ENCODE measurements at regions not wholly inside any gene's neighbourhood (a gene's known extent, or its start where the extent isn't known, plus 50 kb on each side); places are given as distances from the start of the nearest gene placed in this dataset.

GRCh38 chr17:54537656-54538055 lies 363.0 kb upstream of the TOM1L1 start (continued):
- TF ChIP-seq ZNF622 (IDR thresholded peaks at IDR 0.05) (no peak), KAT2A (conservative IDR thresholded peaks at IDR 0.05; ENCODE audit: control insufficient read depth, low read depth, low read length) (no peak), IRF4 (IDR thresholded peaks at IDR 0.05; ENCODE audit: low read depth, low read length) (no peak), CHD1 (IDR thresholded peaks at IDR 0.05; ENCODE audit: low read depth, low read length) (no peak), SIX5 (IDR thresholded peaks at IDR 0.05; ENCODE audit: low read depth, low read length, severe bottlenecking) (no peak), EED (IDR thresholded peaks at IDR 0.05; ENCODE audit: low read depth) (no peak)

- Histone ChIP-seq H3K36me3 (ENCODE audit: control insufficient read depth in 2 of 2, insufficient read depth in 2 of 2, low read length in 1 of 2) (no peaks in the 10 kb centered on the region), H2AFZ (ENCODE audit: control insufficient read depth, low read depth, low read length) (no peak overlapping the region), H4K20me1 (ENCODE audit: control insufficient read depth, insufficient read depth) (no peaks in the 10 kb centered on the region), H3K4me1 (ENCODE audit: control insufficient read depth, insufficient read depth, low read length) (no peaks in the 10 kb centered on the region), H3K27me3 (replicated peaks in 1 of 2; ENCODE audit: control insufficient read depth in 2 of 2, insufficient read depth in 2 of 2, low read length in 1 of 2) (no peaks in the 10 kb centered on the region), H3K79me2 (ENCODE audit: control insufficient read depth, insufficient read depth, low read length) (no peaks in the 10 kb centered on the region), H3K4me3 (no peak overlapping the region), H3K9me3 (replicated peaks; ENCODE audit: control insufficient read depth, insufficient read depth, low read length) (no peaks in the 10 kb centered on the region), H3K27ac (ENCODE audit: control insufficient read depth, insufficient read depth) (no peak overlapping the region), H3K9ac (ENCODE audit: control insufficient read depth, insufficient read depth, low read length) (no peak overlapping the region), H3K4me2 (ENCODE audit: control insufficient read depth, insufficient read depth) (no peak overlapping the region)
- ChIA-PET CTCF (interaction anchor here (1.0 to 1.2 kb wide), 2 partner anchors 62 to 64 kb away, joined by 3 read pairs; no protein-coding TSS in a partner anchor), SMC1A (ENCODE audit: uncharacterized antibody, unreplicated experiment) (no interaction called here), RAD21 (ENCODE audit: unreplicated experiment) (no interaction called here), POLR2A (no interaction called here)
- no peak for ATAC-seq
- intact Hi-C loops (cut with micrococcal nuclease; ENCODE audit: unreplicated experiment) (no loop called here), in situ Hi-C loops (cut with MboI) (no loop called here)
- DNase-seq (ENCODE audit: low read depth, low spot score): no peak
- 13% methylated on average over 4 of the region's 4 CpGs for WGBS (ENCODE audit: insufficient coverage, insufficient replicate concordance, low lambda C conversion rate, missing lambda C conversion rate)
- FAIRE-seq: no peak
- no TSS peak for BruUV-seq (replicated peaks)
- TF ChIP-seq NBN (IDR thresholded peaks at IDR 0.05): no peak
- TF ChIP-seq FOXK2 (IDR thresholded peaks at IDR 0.05): no peak
- TF ChIP-seq HSF1 (IDR thresholded peaks at IDR 0.05; ENCODE audit: low read depth, low read length): no peak
- TF ChIP-seq KAT2A (conservative IDR thresholded peaks at IDR 0.05; ENCODE audit: control insufficient read depth, low read depth, low read length): no peak
- TF ChIP-seq IKZF1 (conservative IDR thresholded peaks at IDR 0.05): no peak
- no peak for TF ChIP-seq RAD51 (IDR thresholded peaks at IDR 0.05)
- TF ChIP-seq BCLAF1 (IDR thresholded peaks at IDR 0.05): no peak
- no peak for TF ChIP-seq MXI1 (IDR thresholded peaks at IDR 0.05; ENCODE audit: low read depth, low read length)
- TF ChIP-seq ATF3 (IDR thresholded peaks at IDR 0.05; ENCODE audit: borderline replicate concordance, extremely low read depth, low read depth, low read length): no peak
- no peak for TF ChIP-seq ZBTB33 (IDR thresholded peaks at IDR 0.05)
- TF ChIP-seq HDGF (IDR thresholded peaks at IDR 0.05): no peak
- TF ChIP-seq ZNF24 (IDR thresholded peaks at IDR 0.05): no peak
- TF ChIP-seq ATF2 (IDR thresholded peaks at IDR 0.05; ENCODE audit: low read length): no peak
Observed at GRCh38 chr17:54544249-54544648, 356.4 kb upstream of the TOM1L1 start.

All from GM12878 (cell line).